NB4 (cell line): ENCODE measurements at regions not wholly inside any gene's neighbourhood (a gene's known extent, or its start where the extent isn't known, plus 50 kb on each side); places are given as distances from the start of the nearest gene placed in this dataset.

Experiments
- DNase-seq: peaks from one replicate; pipeline ENCODE4 v3.0.0; 2010; ENCODE audit warnings: low read depth
- H3K4me3 ChIP-seq: one replicate; pipeline ENCODE4 v1.5.1; 2011; ENCODE audit warnings: mild to moderate bottlenecking, low read depth, low read length, moderate library complexity
- MYC ChIP-seq: IDR thresholded peaks from 2 replicates; pipeline ENCODE4 v1.6.1; 2011; ENCODE audit warnings: low read depth, low read length
- POLR2A ChIP-seq: IDR thresholded peaks from 2 replicates; pipeline ENCODE4 v1.6.1; 2011; ENCODE audit warnings: mild to moderate bottlenecking; ENCODE audit not compliant: insufficient read length; ENCODE audit errors: extremely low read depth
- TF ChIP-seq, protein P1 (sequence below): IDR thresholded peaks from one replicate; pipeline ENCODE4 v1.5.1; 2012; ENCODE audit warnings: low read depth, low read length
- TF ChIP-seq, protein P2 (sequence below): IDR thresholded peaks from 2 replicates; pipeline ENCODE4 v1.6.1; 2011; ENCODE audit warnings: low read depth, low read length

DNA sequence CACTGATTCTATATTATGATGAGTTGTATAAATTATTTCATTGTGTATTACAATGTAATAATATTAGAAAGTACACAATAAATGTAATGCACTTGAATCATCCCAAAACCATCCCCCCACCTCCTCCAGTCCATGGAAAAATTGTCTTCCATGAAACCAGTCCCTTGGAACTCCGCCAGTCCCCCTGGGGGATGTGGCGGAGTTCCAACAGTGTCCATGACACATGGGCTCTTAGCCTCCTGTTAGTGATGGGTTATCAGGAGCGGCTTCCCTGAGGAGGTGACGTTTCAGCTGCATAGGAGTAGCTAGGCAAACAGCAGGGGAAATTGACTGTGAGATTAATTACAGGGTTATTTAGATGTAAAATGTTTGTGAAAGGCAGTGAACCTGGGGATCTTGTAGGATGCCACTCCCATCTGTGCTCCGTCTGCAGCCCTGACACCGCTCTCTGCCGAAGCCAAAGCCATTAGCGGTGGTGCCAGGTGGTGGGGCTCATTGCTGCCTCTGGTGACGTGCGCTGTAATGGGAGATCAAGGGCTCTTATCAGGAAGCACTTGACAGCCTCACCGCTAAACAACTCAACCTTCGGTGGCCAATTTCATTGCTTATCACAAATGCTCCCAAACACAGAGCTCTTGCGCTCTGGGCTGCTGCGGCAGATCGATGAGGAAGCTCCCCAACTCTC, 81.6 kb upstream of the MC3R start:
- DNase-seq, result no peak
- TF ChIP-seq, protein P1, sequence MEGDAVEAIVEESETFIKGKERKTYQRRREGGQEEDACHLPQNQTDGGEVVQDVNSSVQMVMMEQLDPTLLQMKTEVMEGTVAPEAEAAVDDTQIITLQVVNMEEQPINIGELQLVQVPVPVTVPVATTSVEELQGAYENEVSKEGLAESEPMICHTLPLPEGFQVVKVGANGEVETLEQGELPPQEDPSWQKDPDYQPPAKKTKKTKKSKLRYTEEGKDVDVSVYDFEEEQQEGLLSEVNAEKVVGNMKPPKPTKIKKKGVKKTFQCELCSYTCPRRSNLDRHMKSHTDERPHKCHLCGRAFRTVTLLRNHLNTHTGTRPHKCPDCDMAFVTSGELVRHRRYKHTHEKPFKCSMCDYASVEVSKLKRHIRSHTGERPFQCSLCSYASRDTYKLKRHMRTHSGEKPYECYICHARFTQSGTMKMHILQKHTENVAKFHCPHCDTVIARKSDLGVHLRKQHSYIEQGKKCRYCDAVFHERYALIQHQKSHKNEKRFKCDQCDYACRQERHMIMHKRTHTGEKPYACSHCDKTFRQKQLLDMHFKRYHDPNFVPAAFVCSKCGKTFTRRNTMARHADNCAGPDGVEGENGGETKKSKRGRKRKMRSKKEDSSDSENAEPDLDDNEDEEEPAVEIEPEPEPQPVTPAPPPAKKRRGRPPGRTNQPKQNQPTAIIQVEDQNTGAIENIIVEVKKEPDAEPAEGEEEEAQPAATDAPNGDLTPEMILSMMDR, result no peak
- no peak for TF ChIP-seq MYC
- no peak overlapping the region for H3K4me3 ChIP-seq

DNA sequence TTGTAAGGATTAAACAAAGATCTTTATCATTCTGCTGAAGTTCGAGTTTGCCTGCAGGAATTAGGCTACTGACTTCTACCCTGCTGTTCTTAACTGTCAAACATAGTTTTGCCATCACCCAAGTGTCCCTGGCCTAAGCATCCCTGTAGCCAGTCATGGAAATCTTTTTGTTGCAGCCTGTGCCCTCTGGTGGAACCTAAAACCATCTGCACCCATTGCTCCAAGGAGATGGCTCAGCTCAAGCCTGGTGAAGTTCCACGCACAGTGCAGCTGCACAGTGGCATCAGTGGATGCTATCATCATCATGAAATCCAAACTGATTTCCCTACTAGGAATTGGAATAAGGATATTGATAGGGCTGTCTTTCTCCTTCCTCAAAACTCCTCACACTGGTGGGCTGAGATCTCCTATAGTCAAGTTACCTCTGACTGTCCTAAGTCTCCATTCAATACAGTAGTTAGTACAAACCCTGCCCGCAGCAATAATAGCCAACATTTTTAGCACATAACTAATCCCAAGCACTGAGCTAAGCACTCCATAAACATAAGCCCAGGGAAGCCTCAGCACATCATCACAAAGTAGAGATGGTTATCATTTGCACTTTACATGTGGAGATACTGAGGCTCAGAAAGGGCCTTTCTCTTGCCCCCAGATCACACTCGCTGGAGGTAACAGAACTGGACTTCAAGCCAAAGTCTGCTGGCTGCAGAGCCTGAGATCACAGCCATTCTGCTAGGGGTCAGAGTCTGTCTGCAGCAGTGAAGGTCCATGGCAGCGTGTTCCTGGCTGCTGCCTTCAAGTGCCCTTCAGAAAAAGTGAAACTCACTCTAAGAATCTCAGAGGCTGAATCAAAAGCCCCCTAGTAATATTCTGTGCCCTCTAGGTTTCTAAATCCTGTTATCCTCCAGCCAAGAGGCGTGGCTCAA, 77.2 kb upstream of the MC3R start:
- no peak overlapping the region for H3K4me3 ChIP-seq
- DNase-seq, result peak; percentile 36
- TF ChIP-seq POLR2A, result no peak
- TF ChIP-seq, protein P1, result peak; percentile 35
- TF ChIP-seq, protein P2, sequence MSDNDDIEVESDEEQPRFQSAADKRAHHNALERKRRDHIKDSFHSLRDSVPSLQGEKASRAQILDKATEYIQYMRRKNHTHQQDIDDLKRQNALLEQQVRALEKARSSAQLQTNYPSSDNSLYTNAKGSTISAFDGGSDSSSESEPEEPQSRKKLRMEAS, result no peak

DNA sequence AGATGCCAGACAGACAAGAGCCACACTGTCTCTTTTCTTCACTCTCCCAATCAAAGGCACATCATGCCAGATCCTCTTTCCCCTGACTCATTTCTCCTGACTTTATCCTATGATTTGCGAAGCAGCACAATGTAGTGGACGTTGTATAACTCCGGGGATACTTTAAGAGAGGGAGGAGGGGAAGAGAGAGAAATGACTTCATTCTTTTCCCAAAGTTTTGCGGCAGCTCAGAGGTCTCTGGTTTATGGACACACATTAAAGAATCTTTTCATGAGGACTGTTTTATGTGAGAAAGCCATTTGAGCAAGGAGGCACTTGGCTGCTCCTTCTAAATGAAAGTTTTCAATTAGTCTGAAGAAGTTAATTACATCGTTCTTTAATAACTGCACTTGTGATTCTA, 75.1 kb upstream of the MC3R start:
- TF ChIP-seq, protein P1, result no peak
- TF ChIP-seq, protein P2, result no peak
- TF ChIP-seq POLR2A (no peak), MYC (no peak)
- no peak for DNase-seq
- H3K4me3 ChIP-seq, result no peak overlapping the region

DNA sequence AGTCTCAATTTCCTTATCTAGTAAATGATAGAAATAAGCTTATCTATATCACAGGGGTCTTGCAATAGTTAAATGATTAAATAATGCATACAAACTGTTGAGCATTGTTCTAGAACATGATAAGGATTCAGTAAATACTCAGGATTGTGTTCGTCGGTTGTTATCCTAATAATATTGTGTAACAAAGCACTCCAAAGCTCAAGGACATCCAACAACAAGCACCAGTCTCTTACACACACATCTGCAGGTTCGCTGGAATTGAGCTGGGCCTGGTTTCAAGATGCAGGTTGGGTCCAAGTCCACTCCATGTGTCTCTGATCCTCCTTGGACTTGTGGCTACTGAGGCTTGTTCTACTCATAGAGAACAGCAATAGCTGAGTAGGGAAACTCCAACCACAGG, 74.1 kb upstream of the MC3R start:
- no peak overlapping the region for H3K4me3 ChIP-seq
- no peak for DNase-seq
- TF ChIP-seq, protein P1, result no peak
- TF ChIP-seq POLR2A (no peak), MYC (no peak)
- TF ChIP-seq, protein P2, result no peak

DNA sequence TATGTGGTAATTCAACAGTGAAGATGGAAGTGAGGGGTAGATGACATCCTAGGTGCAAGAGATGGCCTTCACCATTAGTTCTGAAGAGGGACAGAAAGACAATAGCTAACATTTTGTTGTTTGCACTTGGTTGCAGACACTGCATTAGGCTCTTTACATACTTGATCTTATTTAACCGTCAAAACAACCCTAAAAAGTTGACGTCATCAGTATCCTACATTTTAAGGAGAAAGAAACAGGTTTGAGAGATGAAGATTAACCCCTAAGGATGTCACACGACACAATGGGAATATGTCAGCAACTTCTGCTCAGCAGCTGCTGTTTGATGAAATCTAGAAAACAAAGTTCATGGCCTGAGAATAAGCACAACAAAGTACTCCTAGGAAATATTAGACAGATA, 72.6 kb upstream of the MC3R start:
- no peak for DNase-seq
- H3K4me3 ChIP-seq, result no peak overlapping the region
- TF ChIP-seq, protein P1, result no peak
- TF ChIP-seq, protein P2, result no peak
- no peak for TF ChIP-seq POLR2A
- no peak for TF ChIP-seq MYC
